ENCODE measurements at regions not wholly inside any gene's neighbourhood (a gene's known extent, or its start where the extent isn't known, plus 50 kb on each side); places are given as distances from the start of the nearest gene placed in this dataset. TPM values are rescaled to one million over a fixed set of nuclear protein-coding genes. Genes with fewer than 3 reads are reported as not detected.

GRCh38 chr3:174791161-174791560 lies 68.0 kb upstream of the NAALADL2 start:
- Histone ChIP-seq H3K36me3 (ENCODE audit: control insufficient read depth in 4 of 4, insufficient read depth in 3 of 4, low read depth in 1 of 4, low read length in 3 of 4) (no peaks in the 10 kb centered on the region), H3K27me3 (ENCODE audit: control insufficient read depth in 4 of 4, insufficient read depth in 4 of 4, low read length in 3 of 4) (no peaks in the 10 kb centered on the region), H3K9me3 (ENCODE audit: control insufficient read depth in 4 of 4, low read length in 3 of 4) (no peaks in the 10 kb centered on the region), H3K4me1 (ENCODE audit: control insufficient read depth in 4 of 4, insufficient read depth in 4 of 4, low read length in 3 of 4) (no peaks in the 10 kb centered on the region), H3K4me3 (ENCODE audit: low read depth in 1 of 3, low read length in 3 of 3) (no peak overlapping the region), H3K27ac (ENCODE audit: low read depth in 1 of 2, low read length in 2 of 2) (no peak overlapping the region), H3K9ac (ENCODE audit: low read depth in 1 of 2, low read length in 2 of 2) (no peak overlapping the region)
- 92% methylated on average over 3 of the region's 3 CpGs for WGBS
- no peak for TF ChIP-seq HNF4A (conservative IDR thresholded peaks at IDR 0.05)
- no peak for TF ChIP-seq HNF4G (IDR thresholded peaks at IDR 0.05)
- no peak for TF ChIP-seq GABPA (IDR thresholded peaks at IDR 0.05 in 1 of 2, conservative IDR thresholded peaks at IDR 0.05 in 1 of 2)
- TF ChIP-seq, protein P1, sequence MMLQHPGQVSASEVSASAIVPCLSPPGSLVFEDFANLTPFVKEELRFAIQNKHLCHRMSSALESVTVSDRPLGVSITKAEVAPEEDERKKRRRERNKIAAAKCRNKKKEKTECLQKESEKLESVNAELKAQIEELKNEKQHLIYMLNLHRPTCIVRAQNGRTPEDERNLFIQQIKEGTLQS (IDR thresholded peaks at IDR 0.05): no peak
- TF ChIP-seq CTCF (IDR thresholded peaks at IDR 0.05; ENCODE audit: low read depth, low read length, missing input control): no peak
- TF ChIP-seq RXRA (IDR thresholded peaks at IDR 0.05): no peak
- TF ChIP-seq FOXA2 (IDR thresholded peaks at IDR 0.05): no peak
- no peak for TF ChIP-seq YY1 (IDR thresholded peaks at IDR 0.05)
- TF ChIP-seq EGR1 (IDR thresholded peaks at IDR 0.05; ENCODE audit: low read depth in 2 of 2): no peak
- TF ChIP-seq, protein P2, sequence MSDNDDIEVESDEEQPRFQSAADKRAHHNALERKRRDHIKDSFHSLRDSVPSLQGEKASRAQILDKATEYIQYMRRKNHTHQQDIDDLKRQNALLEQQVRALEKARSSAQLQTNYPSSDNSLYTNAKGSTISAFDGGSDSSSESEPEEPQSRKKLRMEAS (IDR thresholded peaks at IDR 0.05): no peak
- TF ChIP-seq SP1 (IDR thresholded peaks at IDR 0.05): no peak
- no peak for TF ChIP-seq RAD21 (IDR thresholded peaks at IDR 0.05)
- DNase-seq (ENCODE audit: low spot score): no peak

- DNase-seq (ENCODE audit: low spot score): no peak
- Histone ChIP-seq H3K36me3 (ENCODE audit: control insufficient read depth in 4 of 4, insufficient read depth in 3 of 4, low read depth in 1 of 4, low read length in 3 of 4) (no peaks in the 10 kb centered on the region), H3K9ac (ENCODE audit: low read depth in 1 of 2, low read length in 2 of 2) (no peak overlapping the region), H3K9me3 (ENCODE audit: control insufficient read depth in 4 of 4, low read length in 3 of 4) (no peaks in the 10 kb centered on the region), H3K27ac (ENCODE audit: low read depth in 1 of 2, low read length in 2 of 2) (no peak overlapping the region), H3K4me3 (ENCODE audit: low read depth in 1 of 3, low read length in 3 of 3) (no peak overlapping the region), H3K4me1 (ENCODE audit: control insufficient read depth in 4 of 4, insufficient read depth in 4 of 4, low read length in 3 of 4) (no peaks in the 10 kb centered on the region), H3K27me3 (ENCODE audit: control insufficient read depth in 4 of 4, insufficient read depth in 4 of 4, low read length in 3 of 4) (no peaks in the 10 kb centered on the region)
- TF ChIP-seq, protein P1 (IDR thresholded peaks at IDR 0.05): no peak
- WGBS: 89% methylated on average over 1 of the region's 1 CpG
These were observed 66.3 kb upstream of the NAALADL2 start for GRCh38 chr3:174792864-174793263.

Small RNA genes lying in the stretch of these regions (small RNA-seq; reads per million reads assigned to genes)
- gene RN7SKP40: not detected
